HG03520 (cell line): ENCODE measurements at regions not wholly inside any gene's neighbourhood (a gene's known extent, or its start where the extent isn't known, plus 50 kb on each side); places are given as distances from the start of the nearest gene placed in this dataset.
"Not testable (repeated sequence)": the region's sequence is repeated elsewhere in the genome, so short reads cannot be mapped to it uniquely, and the experiment has no call there.

ENCODE experiments used
- ATAC-seq: cut with Tn5 transposase; IDR thresholded peaks from one replicate; pipeline ENCODE4 v1.9.1; 2021; ENCODE audit warnings: mild to moderate bottlenecking, moderate library complexity; ENCODE audit not compliant: unreplicated experiment

DNA sequence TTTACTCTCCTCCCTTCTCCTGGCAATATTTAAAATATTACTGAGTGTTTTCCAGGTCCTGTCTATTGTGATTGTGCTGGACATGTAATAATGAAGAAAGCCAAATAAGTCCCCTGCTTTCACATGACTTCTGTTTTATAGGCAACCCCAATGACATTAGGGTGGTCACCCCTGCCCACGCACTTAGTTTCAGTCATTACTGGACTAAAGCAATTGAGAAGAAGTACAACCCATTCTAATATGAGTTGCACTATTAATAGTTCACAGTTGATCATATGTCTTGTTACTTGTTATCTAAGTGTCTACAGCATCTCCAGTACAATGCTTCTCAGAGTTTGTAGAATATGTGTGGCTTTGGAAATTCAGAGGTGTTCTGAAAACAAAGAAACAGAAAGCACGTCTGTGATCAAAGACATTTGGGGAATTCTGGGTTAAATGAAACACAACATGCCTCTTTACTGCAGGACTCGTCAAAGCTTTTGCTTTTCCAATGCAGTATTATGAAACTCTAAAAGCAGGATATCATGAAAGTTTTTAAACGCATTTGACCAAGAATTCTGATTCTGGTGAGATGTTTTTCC is 789.5 kb downstream of the DHX35 start:
- no peak for ATAC-seq

DNA sequence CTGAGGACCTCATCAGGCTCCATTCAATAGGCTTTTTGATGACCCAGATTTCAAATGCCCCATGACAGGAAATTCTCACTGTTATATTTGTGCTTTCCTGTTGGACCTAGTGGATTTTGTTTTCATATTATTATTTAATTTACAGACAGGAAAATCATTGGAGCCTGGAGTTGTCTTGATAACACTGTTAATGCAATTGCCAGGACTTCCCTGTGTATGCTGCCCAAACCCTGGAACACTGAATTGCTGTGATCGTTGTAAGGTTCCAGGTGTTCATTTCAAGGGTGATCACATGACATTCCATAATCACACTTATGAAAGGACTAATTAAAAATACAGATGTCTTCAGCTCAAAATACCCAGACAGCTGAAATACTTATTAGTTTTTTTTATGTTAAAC is 783.2 kb downstream of the DHX35 start:
- no peak for ATAC-seq

DNA sequence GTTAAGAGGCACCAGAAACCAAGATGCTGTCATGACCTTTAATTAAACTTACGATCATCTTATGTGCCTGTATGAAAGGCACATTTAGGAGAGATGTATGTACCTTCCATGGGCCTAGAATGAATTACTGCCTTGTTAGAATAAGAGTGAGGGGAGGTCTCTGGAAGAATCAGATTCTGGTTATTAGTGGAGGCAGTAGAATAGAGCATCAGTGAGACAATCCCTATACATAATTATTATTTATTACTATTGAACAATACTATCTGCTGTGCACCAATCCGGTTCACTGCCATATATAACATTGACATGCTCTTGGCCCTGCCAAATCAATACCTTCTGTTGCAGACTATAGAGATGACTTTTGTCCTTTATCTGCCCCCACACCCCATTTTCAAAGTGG is 776.5 kb downstream of the DHX35 start:
- ATAC-seq: no peak

DNA sequence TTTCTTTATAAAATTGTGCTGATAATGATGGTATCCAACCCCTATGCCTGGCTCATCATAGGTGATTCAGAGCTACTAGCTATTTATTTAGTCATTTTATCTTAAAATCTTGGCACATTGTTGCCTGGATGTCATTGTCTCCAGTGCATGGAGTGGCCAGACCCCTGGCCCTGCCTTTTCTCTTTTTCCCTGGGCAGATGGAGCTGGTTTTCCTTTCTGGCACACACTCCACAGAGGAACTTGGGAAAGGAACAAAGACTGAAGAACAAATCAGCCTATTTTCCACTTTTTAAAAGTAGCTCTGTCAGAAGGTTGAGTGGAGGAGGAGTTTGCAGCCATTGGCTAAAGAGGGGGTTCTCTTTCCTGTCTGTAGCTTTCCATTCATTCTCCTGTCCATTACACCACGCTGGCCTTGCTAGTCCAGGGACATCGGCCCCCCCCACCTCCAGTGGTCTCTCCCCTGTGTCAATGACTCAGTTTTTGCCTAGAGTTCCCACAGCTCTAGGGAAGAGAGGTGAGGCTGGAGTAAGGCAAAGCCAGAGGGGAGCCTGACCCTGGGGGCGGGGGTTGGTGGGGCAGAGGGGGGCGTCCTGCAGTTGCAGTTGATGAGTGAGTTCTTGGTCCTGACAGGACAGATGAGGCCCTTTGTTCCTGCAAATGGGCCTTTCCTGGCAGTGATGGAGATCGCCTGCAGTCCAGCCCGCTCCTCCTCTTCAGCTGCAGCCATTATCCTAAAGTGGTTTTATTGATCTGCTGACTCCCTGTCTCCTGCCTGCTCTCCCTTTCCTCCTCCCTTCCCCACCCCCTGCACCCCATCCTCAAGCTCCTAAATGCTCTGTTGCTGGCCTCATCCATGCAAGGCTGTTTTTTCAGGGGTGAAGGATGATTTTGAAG is 774.5 kb downstream of the DHX35 start:
- no peak for ATAC-seq

DNA sequence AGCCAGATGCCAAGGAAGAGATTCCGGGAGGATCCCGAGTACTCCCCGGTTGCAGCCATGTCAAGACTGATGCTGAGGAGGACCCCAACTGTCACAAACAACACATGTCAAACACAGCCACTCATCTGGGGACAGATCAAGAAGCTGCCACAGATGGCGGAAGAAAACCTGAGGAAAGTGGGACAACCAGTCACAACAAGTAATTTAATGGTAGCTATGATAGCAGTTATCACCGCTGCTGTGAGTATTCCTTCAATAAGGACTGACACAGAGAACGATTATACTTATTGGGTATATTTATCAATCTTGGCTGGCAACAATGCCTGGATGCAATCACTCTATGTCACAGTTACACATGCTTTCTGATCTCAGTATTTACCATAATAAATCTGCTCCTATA is 763.4 kb downstream of the DHX35 start:
- not testable (repeated sequence) for ATAC-seq

DNA sequence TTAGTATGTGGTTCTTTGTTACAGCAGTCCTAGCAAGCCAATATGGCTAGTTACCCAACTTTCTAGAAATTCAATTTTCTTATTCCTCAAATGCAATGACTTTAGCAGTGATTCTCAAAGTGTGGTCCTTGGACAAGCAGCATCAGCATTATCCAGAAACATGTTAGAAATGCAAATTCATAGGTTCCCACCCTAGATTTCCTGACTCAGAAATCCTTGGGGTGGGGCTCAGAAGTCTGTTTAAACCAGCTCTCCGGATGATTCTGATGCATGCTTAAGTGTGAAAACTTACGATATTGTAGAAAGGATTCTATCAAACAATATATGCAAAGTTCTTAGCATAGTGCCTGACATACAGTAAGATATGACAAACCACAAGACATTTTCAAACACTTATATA is 757.1 kb downstream of the DHX35 start:
- ATAC-seq: no peak

DNA sequence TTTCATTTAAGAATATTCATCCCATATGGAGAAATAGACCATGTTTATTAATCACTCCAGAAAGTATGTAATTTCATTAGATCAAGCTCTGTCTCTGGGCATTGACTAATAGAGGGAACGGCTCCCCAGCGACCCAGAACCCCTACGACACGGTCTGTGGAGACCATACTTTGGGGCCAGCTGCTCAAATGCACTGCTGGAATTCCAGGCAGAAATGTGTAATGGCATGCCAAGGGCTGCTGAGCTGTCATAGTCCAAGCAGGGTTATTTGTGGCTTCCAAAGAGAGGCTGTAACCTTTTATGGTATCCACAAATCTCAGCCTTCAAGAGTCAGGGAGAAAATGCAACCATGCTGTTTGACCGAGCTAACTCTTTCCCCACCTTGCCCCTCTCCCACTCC is 755.8 kb downstream of the DHX35 start:
- no peak for ATAC-seq

DNA sequence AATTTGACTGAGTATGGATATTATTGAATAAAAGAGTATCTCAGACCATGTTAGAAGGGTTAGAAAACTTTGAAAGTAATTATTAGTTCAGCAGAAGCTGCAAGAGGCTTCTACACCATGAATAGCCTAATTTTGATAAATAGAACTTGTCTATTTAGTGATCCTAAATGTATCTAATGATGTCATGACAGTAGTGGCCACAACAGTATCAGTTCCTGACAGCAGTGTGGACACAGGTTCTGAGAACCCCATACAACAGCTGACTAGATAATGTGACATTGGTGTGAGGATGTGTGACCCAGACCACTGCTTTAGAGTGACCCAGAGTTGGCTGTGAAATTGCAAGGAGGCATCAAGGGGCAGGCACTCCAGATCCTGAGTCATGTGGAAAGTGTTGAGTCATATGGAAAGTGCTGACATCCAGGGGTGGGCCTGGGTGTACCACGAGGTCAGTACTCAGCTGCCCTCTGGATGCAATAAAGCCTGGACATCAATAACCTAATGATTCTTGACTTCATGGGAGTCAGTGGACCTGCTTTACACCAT is 754.7 kb downstream of the DHX35 start:
- no peak for ATAC-seq

DNA sequence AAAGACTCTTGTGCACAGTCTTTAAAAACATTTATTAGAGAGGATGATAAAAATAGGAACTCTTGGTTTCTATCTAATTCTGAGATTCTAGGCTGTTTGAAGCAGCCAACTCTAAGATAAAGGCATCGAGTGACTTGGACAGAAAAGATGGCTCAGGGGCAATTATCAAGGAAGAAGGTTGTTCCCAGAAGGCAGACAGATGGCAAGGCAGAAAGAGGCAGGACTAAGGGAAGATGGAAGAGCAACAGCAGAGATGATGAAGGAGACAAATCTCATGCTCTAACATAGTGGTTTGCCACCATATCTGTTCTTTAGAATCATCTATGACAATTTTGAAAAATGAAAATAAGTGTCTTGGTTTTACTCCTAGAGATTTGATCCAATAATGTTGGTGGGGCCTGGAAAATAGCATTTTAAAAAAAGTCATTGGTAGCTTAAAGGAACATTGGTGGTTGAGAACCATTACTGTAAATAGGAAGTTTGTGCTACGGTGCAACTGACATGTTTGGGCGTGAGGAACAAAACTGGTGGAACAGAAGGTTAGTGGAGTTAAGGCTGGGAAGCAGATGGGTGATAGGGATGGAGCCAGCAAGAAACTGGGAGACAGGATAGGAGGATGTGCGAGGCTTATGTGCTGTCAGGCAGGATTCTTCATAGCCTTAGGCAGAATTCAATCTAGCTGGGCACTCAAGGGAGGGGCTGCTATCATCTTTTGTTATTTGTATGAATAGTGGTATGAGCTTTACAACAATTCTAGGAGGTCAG is 751.1 kb downstream of the DHX35 start:
- ATAC-seq: no peak

DNA sequence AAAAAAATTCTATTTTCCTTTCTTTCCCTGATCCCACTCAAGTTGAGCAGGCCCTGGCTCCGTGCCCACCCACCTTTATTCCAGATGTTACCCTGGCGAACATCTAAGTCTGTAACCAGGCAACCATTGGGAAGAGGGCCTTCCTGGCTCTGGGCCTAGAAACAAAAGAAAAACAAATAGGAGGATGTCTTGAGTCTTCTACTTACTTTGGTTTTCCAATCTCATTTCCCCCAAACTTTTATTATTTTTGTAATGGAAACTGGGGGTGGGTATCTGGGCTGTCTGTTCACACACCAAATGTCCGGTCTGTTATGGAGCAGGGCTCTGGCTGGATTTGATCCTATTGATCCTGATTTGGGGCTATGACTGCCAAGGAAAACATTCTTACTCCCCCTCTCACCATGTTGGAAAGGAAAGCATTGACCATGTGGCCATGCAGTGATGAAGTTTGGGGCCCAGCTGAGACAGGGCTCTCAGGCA is 744.1 kb downstream of the DHX35 start:
- no peak for ATAC-seq

DNA sequence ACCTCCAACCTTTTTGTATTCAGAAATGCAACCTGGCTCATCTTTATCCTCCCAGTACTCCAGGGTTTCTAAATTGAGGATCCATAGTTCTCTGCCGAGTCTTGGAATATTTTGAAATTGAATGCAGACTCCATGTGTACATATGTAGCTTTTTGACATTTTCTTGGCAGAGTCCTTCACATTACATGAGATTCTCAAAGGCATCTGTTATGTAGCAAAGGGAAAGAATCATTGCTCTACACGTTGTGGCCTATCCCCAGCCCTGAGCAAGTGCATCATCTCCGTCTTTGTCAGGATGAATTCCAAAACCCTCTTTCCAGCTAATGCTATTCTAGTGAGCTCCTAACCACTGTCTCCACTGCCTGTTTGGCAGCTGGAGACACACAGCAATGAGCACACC is 742.9 kb downstream of the DHX35 start:
- no peak for ATAC-seq

DNA sequence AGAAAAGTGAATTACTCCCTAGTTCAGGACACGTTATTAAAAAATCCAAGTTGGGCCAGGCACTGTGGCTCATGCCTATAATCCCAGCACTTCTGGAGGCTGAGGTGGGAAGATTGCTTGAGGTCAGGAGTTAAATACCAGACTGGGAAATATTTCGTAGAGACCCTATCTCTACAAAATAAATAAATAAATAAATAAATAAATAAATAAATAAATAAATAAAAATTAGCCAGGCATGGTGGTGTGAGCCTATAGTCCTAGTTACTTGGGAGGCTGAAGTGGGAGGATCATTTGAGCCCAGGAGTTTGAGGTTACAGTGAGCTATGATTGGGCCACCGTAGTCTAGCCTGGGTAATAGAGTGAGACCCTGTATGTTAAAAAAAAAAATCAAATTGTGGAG is 741.2 kb downstream of the DHX35 start:
- ATAC-seq: not testable (repeated sequence)

DNA sequence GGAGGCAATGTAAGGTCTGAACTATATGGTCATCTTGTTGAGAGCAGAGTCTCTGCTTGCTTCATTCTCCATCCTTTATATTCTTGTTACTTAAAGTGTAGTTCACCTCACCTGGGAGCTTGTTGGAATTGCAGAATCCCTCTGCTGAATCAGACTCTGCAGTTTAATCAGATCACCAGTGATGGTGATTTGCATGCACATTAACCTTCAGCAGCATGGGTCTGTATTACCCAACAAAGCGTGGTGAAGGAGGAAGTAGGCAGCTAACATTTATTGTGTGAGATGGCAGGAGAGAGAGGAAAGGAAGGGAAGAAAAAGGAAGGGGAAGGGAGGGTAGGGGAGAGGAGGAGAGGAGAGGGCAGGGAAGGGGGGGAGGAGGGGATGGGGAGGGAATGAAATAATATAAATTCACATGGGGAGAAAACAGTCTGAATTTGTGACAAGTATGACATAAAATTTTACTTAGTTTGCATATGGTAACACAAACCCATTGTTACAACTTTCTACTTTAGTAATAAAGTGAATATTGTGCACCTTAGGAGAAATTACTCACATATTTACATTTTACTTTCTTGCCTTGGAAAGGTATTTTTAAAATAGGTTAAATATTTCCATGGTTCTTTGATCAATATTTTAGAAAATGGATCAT is 740.7 kb downstream of the DHX35 start:
- ATAC-seq: no peak

DNA sequence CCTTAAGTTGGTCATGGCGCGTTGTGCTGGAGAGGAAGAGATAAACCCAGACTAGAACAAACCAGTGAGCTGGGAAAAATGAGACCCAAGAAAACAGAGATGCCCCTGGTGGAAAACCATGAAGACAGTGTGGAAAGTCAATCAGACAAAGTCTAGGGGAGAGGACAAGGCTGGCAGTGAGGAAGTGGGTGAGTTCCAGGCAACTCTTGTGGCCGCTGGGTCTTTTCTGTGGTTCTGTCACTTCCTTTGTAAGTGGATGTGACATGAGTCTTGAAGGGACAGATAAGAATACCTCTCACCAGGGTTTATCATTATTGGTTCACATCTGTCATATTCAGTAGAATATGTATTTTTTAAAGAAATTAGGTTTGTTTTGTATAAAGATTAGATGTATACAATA is 738.4 kb downstream of the DHX35 start:
- no peak for ATAC-seq

DNA sequence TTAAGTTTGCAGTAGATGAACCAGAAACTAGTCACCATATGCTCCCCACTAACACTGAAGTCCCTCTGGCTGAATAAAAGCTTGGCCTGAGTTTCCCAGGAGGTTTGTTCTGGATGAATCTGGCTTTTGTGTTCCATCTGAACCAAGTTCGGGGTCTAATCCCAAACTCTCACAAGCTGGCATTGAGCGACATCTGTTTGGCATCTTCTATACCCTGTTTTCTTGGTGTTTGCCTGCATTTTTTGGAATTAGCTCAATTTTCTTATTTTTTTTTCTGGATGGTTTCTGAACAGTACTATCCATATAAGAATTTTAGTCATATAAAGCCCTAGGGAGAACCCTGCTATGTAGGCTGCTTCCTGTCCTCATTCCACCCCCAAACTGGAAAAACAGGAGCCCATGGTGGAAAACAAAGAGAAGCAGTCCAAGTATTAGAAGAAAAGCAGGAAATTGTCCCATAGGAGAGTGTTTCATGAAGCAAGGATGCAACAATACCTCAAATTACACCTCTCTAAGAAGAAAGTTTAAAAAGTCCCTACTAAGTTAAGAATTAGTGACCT is 737.1 kb downstream of the DHX35 start:
- ATAC-seq: no peak

DNA sequence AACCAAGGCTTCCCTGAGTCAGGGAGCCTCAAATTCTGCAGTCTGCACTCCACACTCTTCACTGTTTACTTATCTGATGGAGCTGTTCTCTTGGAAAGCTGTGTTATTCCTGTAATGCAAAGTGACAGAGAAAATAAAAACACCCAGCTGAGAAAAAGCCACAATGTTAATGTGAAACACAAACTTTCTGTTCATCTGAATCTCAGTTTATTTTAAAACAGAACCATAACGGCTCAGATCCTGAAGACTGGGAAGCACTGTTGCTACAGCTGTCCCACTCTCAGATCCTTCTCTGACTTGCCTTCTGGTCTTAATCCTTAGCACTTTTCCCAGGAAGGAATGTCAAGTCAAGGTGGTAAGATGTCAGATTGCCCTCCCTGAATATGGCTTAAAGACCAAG is 736.6 kb downstream of the DHX35 start:
- no peak for ATAC-seq

DNA sequence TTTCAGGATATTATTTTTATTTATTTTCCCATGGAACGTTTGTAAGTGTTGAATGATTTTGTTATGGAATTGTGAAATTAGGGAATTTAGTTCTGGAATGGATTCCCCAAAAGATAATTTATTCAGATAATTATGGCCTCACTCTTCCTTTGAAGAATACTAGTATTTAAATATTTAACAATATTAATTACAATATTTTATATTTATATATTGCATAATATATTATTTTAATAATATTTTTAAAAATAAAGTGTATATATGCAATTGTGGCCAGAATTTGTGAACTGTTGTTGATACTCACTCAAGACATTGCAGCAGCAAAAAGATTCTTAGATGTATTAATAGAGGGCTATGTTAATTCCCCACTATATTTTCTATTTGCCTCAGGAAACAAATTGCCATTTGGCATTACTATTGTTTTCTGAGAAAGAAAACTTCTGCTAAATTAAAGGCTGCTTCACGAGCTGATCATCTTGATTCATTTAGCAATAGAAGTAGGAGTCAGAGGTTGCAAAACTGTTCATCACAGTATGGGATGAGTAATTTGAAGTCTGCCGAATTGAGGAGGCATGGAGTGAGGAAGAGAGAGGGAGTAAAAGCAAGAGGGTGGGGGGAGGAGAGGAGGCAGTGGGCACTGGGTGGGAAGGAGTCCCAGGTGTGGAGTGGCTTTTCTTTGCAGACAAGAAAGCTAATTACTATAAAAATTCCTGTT is 729.2 kb downstream of the DHX35 start:
- no peak for ATAC-seq

DNA sequence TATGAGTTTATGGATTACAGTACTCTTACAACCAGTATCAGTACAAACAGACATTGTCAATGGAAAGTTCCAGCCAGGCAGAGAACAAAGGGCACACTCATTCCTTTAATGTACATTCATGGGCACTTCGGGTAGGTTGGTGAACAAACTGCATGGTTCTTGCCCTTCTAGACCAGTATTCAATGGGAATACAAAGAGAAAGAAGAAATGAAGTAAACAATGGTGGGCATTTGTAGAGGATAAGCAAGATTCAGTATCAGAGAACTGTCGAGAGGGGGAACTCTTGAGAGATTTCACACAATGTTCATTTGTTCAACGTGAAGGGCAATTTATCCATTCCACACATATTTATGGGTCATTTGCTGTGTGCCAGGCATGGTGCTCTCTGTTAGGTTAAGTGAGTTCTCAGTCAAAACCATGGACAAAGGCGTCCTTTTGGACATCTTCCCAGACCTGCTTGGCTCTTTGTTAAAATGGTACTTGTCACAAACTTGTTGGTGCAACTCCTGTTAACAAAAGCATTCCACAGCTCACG is 714.8 kb downstream of the DHX35 start:
- ATAC-seq: no peak

DNA sequence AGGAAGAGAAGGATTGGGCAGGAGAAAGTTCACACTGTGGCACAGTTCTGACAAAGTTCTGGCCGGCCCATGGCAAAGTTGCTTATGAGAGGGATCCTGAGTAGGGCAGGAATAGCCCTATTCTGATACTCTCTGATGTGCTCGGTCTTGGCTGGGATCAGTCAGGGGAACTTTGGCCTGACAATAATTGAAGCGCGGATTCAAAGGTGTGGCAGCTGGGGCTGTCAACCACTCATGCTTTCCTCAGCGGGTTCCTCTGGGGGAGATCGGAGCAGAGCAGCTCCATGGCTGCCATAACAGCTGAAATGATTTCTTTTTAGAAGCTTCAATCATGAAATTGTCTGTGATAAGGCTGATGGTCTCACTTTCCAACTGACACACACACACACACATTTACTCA is 714.1 kb downstream of the DHX35 start:
- no peak for ATAC-seq

DNA sequence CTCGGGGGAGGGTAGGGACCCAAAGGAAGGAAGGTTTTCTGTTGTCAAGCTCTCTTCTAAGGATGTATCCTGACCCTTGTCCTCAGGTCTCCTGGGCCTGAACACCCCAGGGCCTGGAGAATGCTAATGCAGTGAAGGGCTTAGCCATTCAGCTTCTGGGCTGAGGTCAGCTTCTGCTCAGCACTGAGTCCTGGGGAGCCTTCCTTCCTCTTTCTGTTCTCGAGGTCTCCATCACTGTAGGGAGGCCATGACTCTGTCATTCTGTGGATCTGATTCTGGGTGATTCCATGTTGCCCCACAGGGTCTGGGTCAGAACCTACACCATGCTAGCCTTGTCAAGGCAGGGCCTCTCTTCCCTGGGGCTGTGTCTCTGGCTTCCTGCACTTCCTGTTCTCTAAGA is 712.7 kb downstream of the DHX35 start:
- ATAC-seq: no peak
